ENCODE measurements at regions not wholly inside any gene's neighbourhood (a gene's known extent, or its start where the extent isn't known, plus 50 kb on each side); places are given as distances from the start of the nearest gene placed in this dataset.

- DNase-seq (ENCODE audit: low read depth in 3 of 3) = no peak
These were observed 661.8 kb downstream of the MATN1 start for GRCh38 chr1:30061292-30062220.

DNA sequence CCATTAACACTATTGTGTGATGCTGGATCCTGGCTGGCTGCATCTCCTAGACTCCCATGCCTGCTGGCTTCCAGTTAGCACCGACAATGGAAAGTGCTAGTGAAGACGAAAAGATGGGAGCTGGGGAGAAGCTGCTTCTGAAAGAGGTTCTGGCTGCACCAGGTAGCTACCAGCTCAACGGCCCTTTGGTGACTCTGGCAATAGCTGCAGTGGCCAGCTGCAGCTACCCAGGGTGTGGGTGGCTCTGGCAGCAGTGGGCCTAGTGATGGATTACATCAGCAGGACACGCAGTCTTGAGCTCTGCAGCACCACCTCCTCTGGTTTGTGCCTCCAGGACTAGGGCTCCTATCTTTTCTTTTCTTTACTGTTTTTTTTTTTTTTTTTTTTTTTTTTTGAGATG is 662.6 kb downstream of the MATN1 start:
- DNase-seq (ENCODE audit: low read depth in 3 of 3) = no peak

- DNase-seq (ENCODE audit: low read depth in 3 of 3) = no peak
These were observed 664.4 kb downstream of the MATN1 start for GRCh38 chr1:30058970-30059369.

DNA sequence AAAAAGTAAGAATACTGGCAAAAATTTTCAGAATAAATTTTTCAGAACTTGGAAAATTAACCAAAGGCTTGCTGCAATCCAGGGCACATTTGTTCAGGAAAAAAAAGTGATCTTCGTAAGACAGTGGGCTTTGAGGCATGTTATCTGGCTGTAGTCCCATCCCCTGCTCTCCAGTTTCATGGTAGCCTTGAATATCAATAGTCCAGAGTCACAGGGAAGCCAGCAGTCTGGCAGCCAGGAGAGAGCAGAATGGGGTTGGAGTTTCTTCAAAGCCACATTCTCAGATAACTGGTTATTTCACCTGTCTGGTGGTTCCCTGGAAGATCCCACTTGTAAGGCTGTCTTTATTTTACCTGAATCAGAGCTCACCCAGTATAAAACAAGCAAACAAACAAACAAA is 669.3 kb downstream of the MATN1 start:
- no peak for DNase-seq (ENCODE audit: low read depth in 3 of 3)

DNA sequence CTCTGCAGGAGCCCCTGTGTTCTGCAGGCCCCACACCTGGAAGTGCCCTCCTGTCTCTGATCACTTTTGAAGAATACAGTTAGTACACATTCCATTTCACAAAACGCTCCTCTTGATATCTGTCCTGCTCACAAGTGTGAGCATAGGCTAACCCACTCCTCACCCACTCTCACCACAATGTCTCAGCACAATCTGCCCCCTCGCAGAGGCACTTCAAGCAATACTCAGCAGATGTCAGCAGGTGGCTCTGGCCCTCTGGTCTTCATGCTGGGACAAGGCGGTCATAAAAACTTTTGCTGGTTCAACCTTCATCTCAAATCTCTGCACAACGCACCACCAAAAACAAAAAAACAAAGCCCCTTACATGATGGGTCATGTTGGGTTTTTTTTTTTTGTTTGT is 671.2 kb downstream of the MATN1 start:
- DNase-seq (ENCODE audit: low read depth in 3 of 3) = no peak

GRCh38 chr1:30051777-30052176 is 671.6 kb downstream of the MATN1 start:
- DNase-seq (ENCODE audit: low read depth in 3 of 3) = no peak

DNA sequence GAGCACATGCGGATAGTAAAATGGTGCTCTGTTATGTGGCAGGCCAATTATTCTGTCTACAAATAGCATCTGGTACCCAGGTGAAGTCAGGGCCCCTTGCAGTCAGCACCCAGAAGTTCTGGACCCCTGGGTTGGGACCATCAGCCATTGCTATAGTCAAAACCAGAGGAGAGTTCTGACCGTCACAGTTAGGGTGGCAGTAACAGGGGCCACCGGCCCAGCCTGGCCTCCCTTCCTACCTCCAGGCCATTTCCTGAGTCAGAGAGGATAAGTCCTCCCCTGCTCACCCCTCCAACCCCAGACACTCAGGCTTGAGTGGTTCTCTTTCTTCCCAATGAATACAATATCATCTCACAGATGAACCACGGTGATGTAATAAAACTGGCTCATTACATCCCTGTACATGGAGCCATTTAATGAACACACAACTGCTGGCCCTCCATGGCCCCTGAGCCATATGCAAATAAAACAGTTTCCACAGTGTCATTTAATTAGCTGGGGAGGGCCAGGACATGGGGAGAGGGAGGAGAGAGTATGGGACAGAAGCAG is 673.6 kb downstream of the MATN1 start:
- no peak for DNase-seq (ENCODE audit: low read depth in 3 of 3)

DNA sequence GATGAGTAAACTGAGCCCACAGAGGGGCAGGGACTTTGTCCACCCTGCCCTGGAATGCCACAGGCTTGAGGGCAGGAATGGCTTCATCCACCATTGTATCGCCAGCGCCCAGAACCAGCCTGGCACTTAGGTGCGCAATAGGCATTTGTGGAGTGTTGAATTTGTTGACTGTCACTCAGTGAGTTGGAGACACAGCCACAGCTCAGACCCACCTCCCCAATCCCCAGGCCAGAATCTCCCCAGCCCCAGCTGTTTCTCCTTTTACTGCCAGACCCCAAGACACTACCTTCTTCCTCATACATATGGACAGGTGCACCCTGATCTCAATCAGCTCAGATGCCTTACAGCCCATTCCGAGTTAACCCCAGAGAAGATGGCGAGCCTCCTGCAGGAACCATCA is 674.5 kb downstream of the MATN1 start:
- DNase-seq (ENCODE audit: low read depth in 3 of 3) = no peak

DNA sequence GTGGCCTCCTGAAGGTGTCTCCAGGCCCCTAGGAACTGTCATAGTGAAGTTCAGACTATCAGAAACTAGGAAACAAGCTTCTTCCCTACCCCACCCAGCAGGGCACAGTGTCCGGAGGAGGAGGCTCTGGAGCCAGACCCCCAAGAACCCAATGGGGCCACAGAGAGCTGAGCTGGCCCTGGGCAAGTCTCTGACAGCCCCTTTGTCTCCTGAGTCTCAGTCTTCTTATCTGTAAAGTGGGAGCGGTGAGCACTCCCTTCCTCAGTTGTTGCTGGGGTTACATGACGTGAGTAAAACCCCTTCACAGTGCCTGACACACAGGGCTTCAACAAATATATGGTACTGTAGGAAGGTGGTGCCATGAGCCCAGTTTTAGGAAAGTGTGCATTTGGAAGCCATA is 675.8 kb downstream of the MATN1 start:
- DNase-seq (ENCODE audit: low read depth in 3 of 3) = no peak

DNA sequence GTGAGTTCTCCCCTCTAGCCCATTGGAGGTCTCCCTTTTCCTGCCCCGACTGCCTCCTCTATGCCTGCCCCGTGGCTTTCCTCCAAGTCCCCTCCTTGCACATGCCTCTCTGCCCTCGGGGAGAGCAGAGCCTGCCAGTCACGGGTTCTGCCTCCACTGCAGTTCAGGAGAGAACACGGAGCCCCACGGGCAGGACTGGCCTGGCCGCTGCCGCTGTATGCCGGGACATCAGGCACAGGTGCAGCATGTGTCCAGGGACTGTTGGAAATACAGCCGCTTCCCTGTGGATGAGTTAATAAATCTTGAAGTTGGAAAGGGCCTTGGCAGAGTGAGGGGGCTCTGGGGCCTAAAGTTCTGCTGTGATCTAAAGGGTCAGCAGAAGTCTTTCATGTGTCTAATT is 676.6 kb downstream of the MATN1 start:
- no peak for DNase-seq (ENCODE audit: low read depth in 3 of 3)

DNA sequence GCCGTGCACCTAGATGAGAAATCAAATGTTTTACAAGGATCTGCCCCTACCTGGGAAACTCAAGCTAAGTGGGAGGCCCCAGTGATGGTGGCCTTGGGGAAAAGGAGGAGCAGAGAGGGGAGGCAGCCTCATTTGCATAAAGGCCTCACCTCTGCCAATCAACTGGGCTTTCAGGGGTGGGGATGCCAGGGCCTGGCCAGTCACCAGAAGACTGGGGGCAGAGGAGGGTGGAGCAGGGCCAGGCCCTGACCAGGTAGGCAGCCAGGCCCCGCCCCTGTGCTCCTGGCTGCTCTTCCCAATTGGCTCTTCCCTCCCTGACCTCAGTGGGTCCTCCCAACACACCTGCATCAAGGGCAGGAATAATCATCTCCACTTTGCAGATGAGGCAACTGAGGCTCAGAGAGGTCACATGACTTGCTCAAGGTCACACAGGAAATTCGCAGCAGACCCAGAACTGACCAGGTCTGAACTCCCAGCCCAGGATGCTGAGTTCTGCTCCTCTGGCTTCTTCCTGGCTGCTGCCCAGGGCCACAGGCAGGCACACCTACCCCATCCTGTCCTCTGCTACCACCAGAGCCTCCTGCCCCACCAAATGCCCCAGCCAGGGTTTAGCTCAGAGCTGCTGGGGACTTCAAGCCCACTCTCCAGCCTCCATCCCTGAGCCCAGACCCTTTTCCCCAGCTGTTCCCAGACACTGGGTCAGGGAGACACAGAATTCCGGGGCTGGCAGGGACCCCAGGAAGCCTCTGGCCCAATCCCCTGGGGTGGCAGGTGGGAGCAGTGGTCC is 677.9 kb downstream of the MATN1 start:
- no peak for DNase-seq (ENCODE audit: low read depth in 3 of 3)

DNA sequence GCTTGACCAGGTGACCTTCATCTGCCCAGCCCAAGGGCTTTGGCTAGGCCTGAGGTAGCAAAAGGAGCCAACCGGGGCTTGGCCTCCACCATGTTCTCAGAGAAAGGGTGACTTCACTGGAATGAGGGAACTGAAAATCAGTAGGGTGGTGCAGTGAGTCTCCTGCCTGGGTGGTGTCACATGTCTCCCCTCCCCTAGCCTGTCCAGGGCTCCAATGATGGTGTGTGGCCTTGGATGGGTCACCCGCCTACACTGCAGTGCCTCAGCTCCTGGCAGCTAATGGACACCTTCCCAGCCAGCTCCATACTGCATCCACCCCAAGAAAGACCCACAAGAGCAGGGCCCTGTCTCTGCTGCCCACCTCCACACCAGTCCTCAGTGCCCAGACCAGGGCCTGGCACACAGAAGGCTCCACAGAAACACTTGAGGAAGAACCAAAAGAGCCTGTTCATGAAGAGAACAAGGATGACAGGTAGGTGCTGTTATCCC is 678.7 kb downstream of the MATN1 start:
- DNase-seq (ENCODE audit: low read depth in 3 of 3) = no peak

GRCh38 chr1:30043731-30044408 is 679.5 kb downstream of the MATN1 start:
- DNase-seq (ENCODE audit: low read depth in 3 of 3) = no peak

GRCh38 chr1:30043256-30043655 is 680.1 kb downstream of the MATN1 start:
- no peak for DNase-seq (ENCODE audit: low read depth in 3 of 3)

DNA sequence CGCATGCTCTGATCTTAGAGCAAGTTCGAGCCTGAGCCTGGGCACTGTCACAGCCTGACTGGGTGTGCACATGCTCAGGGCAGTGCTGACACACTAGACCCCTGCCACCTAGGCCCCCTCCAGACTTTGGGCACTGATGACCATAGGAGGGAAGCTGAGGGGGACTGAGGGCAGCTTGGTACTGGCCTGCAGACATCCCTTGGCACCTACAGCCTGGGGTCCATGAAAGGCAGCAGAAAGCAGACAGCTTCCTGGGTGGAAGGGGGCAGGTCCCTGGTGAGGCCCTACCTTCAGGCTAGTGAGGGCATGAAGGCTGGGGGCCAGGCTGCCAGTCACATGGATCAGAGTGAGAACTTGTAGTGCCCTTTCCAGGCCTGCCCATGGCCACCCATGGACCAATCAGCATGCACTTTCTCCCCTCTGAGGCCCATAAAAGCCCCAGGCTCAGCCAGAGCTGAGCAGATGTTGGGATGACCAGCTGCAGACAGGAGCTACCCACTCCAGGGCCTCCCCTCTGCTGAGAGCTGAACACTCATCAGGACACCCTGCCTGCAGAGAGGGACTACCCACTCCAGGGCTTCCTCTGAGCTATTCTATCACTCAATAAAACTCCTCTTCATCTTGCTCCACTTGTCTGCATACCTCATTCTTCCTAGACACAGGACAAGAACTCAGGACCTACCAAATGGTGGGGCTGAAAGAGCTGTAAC is 680.8 kb downstream of the MATN1 start:
- DNase-seq (ENCODE audit: low read depth in 3 of 3) = no peak

DNA sequence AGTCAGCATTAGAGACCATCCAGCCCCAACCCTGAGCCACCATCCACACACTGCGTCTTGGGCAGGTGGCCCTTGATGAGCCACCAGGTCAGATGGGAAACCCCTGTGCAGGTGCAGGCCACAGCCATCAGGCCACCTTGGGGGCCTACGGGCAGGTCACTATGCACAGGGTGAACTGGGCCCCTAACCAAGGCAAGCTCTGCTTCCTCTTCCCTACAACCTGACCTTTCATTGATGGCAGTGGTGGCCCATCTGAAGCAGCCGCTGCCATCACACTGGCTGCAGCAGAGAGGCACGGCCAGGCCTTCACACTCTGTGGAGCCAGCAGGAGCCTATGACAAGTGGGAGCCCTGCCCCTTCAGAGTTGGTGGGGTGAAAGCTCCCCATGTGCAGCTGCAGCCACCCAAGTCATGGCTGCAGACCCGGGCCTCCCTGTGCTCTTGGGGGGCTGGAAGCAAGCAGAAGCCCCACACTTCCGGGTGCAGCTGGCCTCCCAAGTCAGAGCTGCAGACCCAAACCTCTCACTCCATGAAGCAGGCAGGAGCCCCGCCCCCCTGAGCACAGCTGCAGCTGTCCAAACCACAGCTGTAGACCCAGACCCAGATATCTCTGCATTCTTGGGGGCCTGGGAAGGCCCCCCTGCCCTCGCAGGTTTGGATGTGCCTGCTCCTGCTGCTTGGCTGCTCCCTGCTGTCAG is 681.5 kb downstream of the MATN1 start:
- no peak for DNase-seq (ENCODE audit: low read depth in 3 of 3)

DNA sequence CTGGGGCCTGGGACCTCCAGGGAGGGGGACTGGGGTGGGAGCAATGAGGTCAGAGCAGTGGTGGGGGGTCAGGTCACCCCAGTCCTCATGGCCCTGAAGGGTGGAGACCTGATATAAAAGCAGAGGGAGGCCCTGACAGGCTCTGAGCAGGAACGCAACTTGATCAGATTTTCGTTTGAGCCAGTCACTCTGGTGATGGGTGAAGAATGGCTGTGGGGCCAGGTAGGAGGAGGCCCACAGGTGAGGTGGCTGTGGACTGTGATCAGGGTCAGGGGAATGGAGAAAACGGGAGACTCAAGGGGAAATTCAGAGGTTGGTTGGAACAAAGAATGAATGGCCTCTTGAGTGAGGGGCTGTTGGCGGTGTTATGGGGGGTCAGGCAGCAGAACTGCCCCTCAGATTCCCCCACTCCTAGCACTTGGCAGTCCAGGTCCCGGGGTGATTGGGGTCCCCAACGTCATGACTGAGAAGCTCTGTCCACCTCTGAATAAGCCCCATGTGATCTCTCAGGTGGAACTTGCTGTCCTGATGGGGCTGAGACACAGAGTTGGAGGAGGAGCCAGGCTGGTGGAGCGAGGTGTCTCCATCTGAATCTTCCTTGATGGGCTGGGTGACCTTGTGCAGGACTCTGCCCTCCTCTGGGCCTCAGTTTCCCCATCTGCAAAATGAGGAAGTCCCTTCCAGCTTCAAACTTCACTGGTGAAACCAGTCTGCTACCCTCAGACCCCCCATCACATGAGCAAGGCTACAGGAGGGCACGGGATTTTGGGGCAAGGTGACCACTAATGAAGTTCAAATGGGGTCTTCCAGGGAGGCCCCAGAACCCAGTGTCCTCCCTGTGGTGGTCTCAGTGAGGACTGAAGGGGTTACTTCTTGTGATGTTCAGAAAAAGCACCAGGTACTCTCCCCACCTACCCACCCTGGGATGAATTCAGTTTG is 683.0 kb downstream of the MATN1 start:
- no peak for DNase-seq (ENCODE audit: low read depth in 3 of 3)

DNA sequence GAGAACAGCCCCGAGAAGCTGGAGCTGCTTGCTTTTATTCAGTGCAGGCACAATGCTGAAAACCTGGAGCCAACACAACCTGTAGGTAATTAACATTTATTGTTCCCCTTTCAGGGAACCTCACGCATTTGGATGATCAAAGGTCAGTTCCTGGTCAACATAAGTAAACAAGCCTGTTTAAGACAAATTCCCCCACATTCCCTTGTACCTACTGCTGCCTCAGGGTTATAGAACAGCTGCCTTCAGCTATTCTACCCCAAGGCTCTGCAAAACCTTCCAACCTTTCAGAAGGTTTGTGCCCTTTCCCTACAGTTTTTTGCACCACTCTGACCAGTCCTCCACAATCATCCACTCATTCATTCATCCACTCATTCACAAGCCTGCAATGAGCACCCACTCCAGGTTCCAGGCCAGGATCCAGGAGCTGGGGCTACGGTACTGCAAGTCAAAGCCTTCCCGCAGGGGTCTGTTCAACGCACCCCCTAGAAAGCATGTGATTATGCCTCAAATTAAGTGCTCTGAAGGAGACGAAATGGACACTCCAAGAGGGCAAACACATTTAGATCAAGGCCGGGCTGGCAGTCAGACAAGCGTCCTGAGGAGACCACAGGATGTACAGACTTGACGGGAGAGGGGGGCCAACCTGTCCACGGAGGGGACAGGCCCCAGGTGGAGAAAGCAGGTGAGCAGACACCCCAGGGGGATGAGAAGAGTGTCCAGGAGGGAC is 683.9 kb downstream of the MATN1 start:
- DNase-seq (ENCODE audit: low read depth in 3 of 3) = no peak

Data from stimulated activated CD4-positive, alpha-beta T cell treated with anti-CD3 and anti-CD28 coated beads, TNF-alpha, amount 100 ng/mL, for 48 hours (primary cell).